GM19467 (cell line): ENCODE measurements at regions not wholly inside any gene's neighbourhood (a gene's known extent, or its start where the extent isn't known, plus 50 kb on each side); places are given as distances from the start of the nearest gene placed in this dataset.

Source experiments
- ATAC-seq: cut with Tn5 transposase; IDR thresholded peaks from one replicate; pipeline ENCODE4 v1.9.1; 2021; ENCODE audit warnings: mild to moderate bottlenecking, moderate library complexity; ENCODE audit not compliant: unreplicated experiment

DNA sequence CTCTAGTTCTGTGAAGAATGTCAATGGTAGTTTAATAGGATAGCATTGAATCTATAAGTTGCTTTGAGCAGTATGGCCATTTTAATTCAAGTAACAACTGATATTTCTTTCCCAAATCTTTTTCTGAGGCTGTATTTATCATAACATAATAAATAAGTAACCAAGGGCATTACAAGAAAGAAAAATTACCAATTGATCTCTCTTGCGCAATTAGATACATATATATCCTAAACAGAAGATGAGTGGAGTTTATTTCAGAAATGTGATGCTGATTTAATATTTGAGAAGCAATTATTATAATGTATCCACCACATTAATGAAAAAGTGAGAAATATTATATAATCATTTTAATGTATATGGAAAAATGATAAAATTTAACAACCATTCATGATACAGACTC lies 802.5 kb upstream of the AGA start:
- ATAC-seq: no peak

DNA sequence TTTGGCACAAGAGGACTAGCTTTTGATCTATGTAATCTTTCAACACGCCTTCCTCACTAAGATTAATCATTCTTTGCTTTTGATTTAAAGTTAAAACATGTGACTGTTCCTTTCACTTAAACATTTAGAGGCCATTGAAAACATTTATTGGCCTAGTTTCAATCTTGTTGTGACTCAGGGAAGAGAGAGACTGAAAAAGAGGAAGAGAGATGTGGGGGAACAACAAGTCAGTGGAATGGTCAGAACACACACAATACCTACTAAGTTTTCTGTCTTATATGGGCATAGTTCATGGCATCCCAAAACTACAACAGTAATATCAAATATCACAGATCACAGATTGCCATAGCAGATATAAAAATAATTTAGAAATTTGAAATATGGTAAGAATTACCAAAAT lies 812.9 kb upstream of the AGA start:
- no peak for ATAC-seq

DNA sequence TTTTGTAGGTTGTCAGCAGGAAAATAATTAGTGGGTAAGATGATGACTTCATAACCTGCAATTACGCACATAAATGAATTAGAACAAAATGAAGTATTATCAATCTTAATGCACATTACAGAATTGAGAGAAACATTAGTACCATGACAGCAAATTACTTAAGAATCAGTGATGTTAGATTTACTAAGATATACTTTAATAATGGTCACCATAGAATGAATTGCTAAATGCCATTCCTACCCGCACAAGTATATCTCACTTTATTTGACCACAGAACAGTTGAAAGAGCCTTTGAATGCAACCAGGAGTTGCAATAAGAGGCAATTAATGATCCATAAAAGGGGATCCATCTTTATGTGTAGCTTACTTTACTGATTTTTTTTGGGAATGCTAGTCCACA lies 816.4 kb upstream of the AGA start:
- ATAC-seq: no peak

DNA sequence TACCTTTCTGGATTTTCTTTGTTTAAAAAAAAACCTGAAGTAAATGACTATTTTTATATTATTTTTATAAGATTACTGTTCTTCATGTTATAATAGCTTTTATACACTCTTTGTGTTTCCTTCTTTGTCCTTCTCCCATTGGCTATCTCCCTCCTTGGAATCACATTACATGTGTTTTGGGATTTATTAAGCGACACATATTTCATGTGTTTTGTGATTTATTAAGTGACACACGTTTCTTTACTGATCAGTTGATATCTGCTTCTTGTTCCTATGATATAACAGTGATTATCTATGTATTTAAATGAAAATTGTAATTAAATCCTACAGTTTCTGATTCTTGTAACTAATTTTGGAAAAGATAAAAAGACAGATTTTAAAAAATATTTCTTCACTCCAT lies 817.3 kb upstream of the AGA start:
- no peak for ATAC-seq

DNA sequence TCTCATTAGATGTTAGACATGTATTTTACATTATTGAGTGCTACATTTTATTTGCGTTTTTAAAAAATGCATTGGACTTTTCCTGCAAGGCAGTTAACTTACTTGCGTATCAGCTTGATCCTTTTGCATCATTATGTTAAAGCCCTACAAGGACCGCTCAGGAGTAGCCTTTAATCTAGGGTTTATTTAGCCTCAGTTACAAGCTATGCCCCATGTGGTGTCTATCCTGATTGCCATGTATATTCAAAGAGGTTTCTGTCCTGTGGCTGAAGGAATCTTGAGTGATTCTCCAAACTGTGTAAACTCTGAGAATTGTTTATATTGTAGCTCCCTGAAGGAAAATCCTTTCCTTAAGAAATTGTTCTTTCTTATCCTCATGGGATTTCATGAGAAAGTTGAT lies 821.8 kb upstream of the AGA start:
- ATAC-seq: no peak

DNA sequence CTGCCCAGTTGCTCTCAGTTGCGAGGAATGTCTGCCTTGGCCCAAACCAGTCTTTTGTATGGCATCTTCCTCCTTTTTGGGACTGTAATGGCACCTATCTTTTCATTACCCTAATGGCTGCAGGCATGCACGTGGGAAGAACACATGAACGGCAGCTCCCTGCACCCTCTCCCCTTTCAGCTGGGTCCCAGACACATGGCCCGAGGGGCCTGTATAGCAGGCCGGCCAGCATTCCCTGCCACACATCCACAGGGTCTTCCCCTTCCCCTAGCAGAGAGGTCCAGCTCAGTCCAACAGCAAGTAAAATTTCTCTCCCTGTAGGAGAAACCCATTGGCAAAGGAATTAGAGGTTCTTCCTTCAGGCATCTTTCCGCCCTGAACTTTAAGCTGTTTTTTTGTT lies 829.1 kb upstream of the AGA start:
- no peak for ATAC-seq

DNA sequence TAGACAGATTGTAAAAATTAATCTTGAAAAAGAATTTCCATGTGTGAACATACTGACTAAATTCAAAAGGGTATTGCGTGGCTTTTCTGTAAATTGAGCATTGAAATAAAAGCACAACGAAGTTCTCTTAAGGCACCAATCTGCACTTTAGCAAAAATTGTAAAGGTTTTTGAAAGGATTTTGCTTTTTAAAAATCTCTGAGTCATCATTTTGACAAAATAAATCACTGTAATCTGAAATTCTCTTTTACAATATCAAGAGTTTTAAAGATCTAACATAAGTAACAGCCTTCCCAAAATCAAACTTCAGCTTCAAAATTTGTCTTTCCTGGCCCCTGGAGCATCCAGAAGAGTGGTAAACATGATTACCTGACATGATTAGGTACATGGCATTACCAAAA lies 830.9 kb upstream of the AGA start:
- ATAC-seq: no peak

DNA sequence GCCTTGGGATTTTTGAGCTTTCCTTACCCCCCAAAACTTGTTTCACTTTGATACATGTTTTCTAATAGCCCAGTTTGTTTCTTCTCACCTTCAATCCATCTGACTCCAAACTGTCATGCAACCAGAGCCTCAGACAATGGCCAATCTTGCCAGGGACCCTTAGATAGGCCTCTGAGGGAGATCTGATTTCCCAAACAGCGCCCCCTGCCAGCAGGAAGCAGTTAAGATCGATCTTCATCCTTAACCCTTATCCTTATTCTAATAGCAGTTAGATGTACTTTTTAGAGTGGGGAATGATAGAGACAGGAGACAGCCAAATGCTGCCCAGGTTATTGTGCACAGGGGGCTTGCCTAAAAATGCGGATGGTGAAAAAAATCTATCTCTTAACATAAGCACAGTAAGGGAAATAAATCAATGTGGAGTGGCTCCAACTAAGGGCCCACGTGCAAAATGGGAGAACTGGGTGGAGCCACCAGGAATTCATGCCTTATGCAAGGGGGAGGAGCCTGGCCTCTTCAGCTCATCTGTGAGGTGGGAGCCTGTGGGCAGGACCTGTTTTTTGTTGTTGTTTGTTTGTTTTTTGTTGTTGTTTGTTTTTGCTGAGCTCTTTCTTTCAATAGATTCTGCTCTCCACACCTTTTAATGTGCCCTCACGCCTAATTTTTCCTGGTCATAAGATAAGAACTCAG lies 833.6 kb upstream of the AGA start:
- no peak for ATAC-seq

DNA sequence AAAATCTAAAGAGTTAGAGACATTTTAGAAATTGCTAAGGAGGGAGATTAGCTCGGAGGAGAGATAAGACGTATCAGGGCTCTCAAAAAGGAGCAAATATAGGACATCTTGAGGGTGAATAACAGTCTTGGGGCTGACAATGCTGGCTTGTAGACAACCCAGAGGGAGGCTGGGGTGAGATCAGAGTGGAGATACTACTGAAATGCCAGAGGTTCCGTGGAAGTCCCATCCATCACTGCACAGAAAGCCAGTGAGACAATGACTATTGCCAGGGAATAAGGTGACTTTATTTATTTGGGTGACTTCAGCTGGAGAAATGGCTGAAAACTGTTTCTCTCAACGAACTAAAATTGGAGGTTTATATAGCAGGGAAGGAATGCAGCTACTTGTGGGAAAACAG lies 838.1 kb upstream of the AGA start:
- ATAC-seq: no peak

DNA sequence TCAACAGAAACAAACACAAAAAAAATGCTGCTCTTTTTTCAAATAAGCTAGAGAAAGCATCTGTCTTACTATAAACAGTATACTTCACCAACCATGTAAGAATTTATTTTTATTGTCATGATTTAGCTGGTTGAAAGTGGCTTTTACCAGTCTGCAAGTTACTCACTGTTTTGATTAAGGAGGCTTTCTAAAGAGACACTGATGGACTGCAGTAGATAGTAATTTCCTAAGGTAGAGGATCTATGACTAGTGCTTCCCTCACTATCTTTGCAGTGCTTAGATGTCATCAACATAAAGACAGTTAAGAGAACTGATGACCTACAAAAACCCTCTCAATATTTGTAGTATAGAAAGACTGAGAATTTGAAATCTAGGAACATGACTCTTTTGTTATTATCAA lies 846.2 kb upstream of the AGA start:
- no peak for ATAC-seq

DNA sequence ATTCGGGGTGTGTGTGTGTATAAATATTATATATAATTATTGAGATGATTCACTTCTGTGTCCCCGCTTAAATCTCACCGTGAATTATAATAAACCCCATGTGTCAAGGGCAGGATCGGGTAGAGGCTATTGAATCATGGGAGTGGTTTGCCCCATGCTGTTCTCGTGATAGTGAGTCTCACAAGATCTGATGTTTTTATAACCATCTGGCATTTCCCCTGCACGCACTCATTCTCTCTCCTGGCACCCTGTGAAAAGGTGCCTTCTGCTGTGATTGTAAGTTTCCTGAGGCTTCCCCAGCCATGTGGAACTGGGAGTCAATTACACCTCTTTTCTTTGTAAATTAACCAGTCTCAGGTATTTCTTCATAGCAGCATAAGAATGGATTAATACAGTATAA lies 851.4 kb upstream of the AGA start:
- ATAC-seq: no peak

DNA sequence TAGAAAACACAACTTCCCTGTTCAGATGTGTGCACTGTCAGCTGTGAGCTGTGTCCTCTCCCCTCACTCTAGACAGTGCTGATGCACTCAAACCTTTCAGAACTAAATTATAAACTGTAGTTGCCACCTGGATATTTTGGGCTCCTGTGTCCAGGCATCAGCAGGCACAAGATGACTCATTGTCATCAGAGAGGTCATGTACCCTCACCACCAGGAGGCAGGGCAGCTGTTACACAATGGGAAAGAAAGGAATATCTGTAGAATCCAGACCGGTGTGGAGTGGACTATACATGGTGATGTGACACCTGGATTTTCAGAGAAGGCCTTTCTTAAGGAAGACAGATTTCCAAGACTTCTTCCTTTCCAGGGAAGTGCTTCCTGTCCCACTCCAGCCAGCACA lies 854.4 kb upstream of the AGA start:
- no peak for ATAC-seq

DNA sequence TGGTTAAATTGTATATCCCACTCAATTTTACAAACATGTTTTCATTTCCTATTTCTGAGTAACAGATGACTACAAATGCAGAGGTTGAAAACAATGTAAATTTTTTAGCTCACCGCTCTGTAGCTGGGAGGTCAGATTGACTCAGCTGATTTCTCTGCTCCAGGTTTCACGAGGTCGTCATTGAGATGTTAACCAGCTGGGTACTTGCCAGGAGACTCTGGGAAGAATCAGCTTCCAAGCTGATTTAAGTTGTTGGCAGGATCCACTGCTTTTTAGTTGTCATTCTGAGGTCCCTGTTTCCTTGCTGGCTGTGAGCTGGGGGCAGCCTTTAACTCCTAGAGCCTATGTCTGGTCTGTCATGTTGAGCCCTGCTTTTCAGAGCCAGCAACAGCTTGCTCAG lies 864.3 kb upstream of the AGA start:
- ATAC-seq: no peak

DNA sequence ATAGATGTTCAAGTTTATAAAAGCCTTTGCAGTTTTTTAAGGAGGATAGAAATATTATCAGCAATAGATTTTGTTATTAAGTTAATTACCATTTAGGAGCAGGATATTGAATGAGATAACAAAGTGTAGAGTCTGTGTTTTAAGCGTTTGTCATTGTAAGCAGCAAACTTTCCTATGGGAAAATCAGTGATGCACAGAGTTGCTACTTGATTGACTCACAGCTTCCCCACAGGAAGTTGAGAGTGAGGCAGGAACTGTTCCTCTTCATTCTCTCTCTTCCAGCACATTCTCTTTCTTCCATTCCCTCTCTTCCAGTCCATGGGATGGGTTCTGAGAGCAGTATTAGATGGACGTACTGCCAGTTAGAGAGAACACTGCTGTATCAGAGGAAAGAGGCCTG lies 867.7 kb upstream of the AGA start:
- no peak for ATAC-seq

DNA sequence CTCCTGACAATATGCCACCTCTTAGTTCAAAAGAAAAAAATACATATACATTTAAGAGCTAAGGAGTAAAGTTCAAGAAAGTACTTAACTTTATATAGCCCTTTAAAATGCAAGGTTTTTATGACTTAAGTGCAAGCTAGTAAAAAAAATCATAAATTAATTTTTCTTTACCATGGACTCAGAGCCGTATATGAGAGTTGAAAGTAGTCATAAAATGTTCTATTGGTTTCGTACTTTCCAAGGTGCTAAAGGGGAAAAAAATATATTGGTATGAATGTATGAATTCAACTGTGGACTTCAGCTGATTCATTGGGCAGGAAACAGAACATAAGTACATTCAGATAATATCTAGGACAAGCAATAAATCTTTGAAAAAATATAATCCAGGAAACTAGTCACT lies 869.8 kb upstream of the AGA start:
- ATAC-seq: no peak

DNA sequence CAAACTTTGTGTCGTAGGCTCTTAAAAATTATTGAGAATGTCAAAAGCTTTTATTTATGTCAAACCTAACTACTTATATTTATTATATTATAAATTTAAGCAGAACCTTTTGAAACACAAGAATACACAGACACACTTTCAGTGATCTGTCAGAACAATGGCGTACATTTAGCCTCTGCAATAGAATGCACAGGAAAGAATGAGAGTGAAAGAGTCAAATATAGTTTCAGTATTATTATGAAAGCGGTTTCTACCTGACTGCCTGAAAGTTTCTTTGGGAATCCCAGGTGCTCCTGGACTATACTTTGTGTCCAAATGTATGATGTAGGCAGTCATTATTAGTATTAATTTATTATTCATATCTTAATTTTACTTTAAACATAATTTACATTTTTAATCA lies 872.0 kb upstream of the AGA start:
- no peak for ATAC-seq

DNA sequence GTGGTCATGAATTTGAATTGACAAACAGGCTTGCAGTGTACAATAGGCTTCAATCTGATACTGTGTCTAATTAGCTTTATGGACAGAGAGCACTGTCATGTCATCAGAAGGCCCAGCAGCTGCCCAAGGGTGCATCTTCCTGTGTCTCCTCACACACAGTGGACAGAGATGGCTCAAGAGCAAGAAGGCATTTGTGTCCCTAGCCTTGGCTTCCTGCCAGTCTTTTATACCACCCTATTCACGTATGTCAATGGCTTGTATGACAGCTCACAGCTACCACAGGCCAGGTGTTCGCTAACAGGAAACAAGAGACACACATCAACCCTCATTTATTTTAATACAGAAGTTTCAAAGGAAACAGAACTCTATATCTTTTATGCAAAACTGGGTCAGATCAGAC lies 874.0 kb upstream of the AGA start:
- no peak for ATAC-seq

DNA sequence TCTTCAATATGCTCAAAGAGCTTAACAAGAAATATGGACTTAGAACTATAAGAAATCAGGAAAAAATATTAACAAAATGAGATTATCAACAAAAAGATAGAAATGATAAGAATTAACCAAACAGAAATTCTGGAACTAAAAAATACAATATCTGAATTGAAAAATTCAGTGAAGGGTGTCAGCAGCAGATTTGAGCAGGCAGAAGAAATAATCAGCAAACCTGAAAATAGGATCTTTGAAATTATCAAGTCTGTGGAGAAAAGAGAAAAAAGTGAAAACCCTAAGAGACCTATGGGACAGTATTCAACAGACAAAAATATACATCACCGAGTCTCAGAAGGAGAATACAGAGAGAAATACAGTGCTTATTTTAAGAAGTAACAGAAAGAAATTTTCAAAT lies 877.8 kb upstream of the AGA start:
- no peak for ATAC-seq

DNA sequence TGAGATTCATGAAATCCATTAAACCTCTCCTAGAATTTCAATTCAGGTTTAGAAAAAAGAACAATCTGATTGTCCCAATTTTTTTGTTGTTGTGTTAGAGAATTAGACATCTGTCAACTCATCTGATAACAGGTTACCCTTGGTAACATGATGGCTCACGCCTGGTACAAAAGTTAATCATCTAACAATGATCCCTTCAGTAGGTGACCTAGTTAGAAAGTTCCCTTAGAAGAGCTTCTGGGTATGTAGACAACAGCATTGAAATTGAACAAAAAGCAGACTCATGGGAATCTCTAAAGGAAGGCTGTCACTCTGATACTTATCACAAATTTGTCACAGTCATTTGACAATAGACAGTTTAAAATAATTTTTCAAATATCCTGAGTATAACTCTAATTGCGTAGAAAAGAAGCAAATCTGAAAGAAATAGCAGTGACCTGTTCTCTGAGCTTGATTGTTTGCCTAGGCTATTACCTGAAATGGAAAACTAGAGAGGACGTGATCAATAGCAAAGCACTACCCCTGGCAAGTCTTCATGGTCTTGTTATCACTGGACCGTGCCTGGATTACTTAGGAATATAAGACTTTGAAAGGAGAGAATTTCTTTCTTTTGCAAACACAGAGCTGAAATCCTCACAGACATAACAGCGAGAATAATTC lies 880.4 kb upstream of the AGA start:
- ATAC-seq: no peak

DNA sequence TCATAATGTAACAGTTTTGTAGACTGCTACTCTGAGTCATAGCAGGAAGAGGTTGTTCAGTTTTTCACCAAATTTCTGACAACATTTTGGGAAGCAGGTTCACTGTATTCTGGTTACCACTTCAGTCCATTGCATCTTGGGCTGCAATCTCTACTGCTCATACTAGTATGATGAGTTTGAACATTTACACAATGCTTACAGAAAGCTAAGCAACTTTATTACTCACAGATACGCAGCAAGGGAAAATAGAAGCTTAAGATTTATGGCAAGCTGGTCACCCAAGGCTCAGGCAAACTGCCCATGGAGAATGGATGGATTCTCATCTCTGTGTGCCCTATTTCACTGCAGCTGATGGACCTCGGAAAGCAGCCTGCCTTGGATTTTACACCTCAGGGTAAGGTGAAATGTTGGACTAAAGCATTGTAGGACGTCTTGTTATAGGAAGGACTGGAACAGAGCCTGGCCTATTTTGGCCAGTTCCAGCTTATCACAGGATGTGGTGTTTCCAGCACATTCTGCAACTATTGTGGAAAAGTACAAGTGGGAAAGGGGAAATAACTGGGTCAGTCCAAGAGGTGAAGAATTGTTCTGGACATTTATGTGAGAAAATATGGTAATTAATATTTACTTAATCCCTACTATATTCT lies 887.1 kb upstream of the AGA start:
- no peak for ATAC-seq

DNA sequence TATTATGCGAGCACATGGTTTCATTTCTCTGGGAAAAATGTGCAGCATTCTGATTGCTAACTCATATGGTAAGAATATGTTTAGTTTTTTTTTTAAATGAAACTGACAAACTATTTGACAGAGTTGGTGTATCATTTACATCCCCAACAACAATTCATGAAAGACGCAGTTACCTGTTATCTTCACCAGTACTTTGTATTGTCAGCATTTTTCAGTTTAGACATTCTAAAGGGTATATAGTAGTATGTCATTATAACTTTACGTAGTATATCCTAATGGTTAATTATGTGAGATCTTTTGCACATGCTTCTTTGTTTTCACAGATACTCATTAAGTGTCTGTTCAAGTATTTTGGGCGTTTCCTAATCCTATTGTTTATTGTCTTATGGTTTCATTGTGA lies 891.1 kb upstream of the AGA start:
- no peak for ATAC-seq

DNA sequence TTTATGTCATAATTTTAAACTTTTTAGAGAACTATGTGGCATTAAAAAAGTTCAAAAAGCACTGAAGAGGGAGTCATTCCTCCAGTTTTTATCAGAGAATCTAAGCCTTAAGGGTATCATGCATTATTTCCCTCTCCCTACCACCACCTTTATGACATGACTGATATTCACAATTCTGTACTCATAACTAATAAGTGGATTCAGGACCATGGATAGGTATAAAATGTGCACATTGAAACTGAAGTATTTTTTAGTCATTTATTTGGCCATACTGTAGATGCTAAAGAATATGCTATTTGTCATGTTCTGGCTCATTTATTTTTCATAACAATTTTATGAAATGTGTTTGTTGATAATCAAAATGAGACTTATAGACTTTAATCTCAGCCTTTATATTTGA lies 897.5 kb upstream of the AGA start:
- ATAC-seq: no peak

DNA sequence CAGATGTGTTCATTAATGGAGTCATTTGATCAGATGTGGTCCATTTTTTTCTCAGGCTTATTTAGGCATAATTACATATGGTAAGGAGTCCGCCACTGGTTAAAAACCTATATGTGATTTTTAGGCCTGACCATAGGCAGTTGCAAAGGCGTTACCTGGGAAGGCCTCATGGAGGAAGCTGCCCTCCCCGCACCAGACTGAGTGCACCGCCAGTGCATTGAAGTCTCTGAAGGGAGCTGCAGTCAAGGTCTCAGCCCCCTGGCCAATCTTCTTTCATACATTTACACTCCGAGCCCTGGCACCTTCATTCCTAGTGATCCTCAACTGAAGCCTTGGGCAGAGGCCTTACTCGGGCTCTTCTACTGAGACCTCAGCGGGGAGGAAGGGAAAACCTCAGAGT lies 898.2 kb upstream of the AGA start:
- ATAC-seq: no peak
